ENCODE measurements at regions not wholly inside any gene's neighbourhood (a gene's known extent, or its start where the extent isn't known, plus 50 kb on each side); places are given as distances from the start of the nearest gene placed in this dataset.

DNA sequence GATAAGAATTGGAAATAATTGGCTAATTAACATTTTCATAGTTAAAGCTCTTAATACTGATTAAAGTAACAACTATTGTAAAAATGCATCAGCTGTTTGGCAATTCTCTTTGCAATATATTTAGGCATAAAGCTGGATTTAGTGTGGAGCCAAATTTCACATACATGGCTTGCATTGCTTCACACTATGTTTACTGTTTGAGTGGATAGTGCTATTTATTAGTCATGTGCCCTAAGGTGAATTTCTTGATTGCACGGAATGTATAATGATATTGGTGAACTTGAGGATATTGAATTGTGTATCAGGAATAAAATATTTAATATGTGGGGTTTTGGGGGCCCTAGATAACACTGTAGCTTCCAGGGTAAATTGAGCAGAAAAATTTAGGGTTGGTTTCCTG, 100.9 kb downstream of the AASDHPPT start:
- TF ChIP-seq CTCF (IDR thresholded peaks at IDR 0.05; ENCODE audit: low read depth, low read length): no peak
- DNase-seq (ENCODE audit: low read depth in 2 of 2): no peak
- H3K4me3 ChIP-seq (replicated peaks in 1 of 2; ENCODE audit: low read depth in 2 of 2, low read length in 2 of 2): no peak overlapping the region

DNA sequence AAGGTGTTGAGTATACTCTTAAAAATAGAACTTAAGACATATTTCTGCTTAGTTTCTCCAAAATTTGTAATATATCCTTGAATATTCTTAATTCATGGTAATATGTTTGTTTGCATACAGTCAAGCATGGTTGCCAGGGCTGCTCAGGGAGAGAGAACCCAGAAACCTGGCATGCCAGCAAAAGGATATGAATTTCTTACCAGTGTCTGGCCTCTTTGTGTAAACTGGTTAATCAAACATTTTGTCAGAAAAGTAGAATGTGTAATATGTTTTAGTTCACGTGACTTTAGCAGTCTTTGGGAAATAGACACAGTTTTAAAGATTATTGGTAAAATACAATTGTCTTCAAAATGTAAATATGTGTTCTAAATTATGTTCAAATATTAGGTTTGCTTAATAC, 101.6 kb downstream of the AASDHPPT start:
- DNase-seq (ENCODE audit: low read depth in 2 of 2): no peak
- H3K4me3 ChIP-seq (replicated peaks in 1 of 2; ENCODE audit: low read depth in 2 of 2, low read length in 2 of 2): no peak overlapping the region
- no peak for TF ChIP-seq CTCF (IDR thresholded peaks at IDR 0.05; ENCODE audit: low read depth, low read length)

DNA sequence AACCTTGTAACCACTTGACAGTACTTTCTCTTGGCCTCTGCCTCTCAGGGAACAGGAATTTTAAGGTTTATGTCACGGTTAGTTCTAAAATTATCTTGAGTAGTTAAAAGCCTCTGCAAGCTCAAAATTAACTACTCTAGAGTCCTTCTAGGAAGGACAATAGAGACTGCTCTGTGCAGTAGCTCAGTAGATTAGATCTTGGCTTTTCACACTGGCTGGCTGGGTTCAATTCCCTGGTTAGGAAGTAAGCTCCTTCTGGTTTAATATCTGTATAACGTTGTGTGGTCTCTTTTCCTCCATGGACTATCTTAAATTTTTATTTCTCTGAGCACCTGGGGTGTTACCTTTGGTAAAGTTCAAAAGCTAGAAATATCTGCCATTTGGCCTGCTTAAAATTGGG, 109.2 kb downstream of the AASDHPPT start:
- no peak for TF ChIP-seq CTCF (IDR thresholded peaks at IDR 0.05; ENCODE audit: low read depth, low read length)
- no peak overlapping the region for H3K4me3 ChIP-seq (replicated peaks in 1 of 2; ENCODE audit: low read depth in 2 of 2, low read length in 2 of 2)
- peak in 1 of 2 donors; percentile 41 for DNase-seq (ENCODE audit: low read depth in 2 of 2)

- peak in 1 of 2 donors; percentile 8 for DNase-seq (ENCODE audit: low read depth in 2 of 2)
- no peak overlapping the region for H3K4me3 ChIP-seq (replicated peaks in 1 of 2; ENCODE audit: low read depth in 2 of 2, low read length in 2 of 2)
- TF ChIP-seq CTCF (IDR thresholded peaks at IDR 0.05; ENCODE audit: low read depth, low read length): no peak
Measured at GRCh38 chr11:106187860-106188456, 110.5 kb downstream of the AASDHPPT start.

DNA sequence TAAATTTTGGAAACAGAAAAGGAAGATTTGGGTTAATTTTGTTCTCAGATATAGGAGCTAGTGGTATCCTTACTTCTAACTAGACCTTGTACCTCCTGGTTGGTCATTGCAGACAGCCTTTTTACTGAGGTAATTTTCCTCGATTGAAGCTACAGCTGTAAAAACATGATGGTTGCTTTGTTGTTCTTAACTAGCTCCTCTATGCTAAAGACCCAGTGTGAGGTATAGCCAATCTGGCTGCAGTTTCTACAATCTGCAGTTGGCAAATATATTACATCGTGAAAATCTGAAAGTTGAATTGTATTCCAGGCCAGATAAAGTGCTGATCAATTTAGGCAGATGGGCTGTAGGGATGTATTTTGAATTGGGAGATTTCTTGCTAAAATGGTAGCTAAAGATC, 116.5 kb downstream of the AASDHPPT start:
- H3K4me3 ChIP-seq (replicated peaks in 1 of 2; ENCODE audit: low read depth in 2 of 2, low read length in 2 of 2): no peak overlapping the region
- TF ChIP-seq CTCF (IDR thresholded peaks at IDR 0.05; ENCODE audit: low read depth, low read length): no peak
- DNase-seq (ENCODE audit: low read depth in 2 of 2): no peak

DNA sequence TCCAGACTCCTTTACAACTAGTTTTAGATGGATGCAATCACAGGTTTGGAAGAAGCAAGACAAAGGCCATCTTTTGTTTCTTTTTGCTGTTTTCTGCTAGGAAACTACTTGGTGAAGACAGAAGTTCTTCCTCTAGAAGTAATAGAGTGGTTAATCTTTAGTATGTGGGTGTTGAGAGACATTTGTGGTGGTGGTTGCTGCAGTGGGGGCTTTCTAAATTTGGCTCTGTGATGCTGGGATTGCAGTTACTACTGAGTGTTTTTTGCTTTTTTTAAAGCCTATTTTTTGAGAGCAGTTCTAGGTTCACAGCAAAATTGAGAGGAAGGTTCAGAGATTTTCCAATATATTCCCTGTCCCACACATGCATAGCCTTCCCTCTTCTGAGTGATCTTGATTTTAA, 120.0 kb downstream of the AASDHPPT start:
- no peak overlapping the region for H3K4me3 ChIP-seq (replicated peaks in 1 of 2; ENCODE audit: low read depth in 2 of 2, low read length in 2 of 2)
- DNase-seq (ENCODE audit: low read depth in 2 of 2): no peak
- no peak for TF ChIP-seq CTCF (IDR thresholded peaks at IDR 0.05; ENCODE audit: low read depth, low read length)
